DMS79 (cell line): ENCODE measurements at regions not wholly inside any gene's neighbourhood (a gene's known extent, or its start where the extent isn't known, plus 50 kb on each side); places are given as distances from the start of the nearest gene placed in this dataset.
"Not testable (repeated sequence)": the region's sequence is repeated elsewhere in the genome, so short reads cannot be mapped to it uniquely, and the experiment has no call there.

Experiments
- DNase-seq: peaks from one replicate; lab custom pipeline; 2025; lab: John Stamatoyannopoulos, UW

DNA sequence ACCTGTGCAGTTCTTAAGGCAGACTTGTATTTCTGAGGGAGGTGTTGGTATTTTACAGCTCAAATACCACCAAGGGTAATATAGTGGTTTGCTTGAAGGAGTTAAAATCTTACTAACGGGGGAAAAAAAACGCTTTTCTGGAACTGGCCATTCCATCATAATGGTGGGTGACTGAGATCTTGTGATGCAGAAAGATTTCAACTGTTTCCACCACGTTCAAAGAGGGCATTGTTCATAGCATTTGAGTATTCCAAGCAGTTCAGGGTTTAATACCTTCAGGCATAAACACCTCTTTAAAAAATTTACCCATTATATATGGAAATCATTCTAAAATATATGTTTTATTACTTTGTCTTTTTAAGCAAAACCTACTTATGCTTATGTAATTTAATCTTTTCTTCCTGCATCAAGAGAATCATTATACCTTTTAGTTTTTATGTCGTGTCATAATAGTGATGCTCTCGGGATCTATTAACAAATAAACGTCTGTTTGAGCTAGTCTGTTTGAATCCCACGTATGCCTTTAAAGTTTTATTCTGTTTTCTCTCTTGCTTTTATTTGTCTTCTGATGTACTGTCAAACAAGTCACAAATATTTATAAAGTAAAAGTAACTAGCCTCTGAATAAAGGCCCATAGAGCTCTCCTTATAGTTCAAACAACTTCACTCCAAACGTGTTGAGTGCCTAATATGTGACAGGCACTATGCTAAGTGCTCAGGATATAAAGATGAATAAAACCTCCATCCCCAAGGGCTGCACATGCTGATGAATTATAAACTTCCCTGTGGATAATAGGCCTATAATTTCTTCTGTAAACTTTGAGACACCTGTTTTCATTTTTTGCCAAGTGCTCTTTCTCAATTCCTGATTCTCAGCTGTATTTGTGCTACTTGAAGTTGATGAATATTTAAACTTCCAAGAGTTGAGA is 298.8 kb upstream of the FERMT1 start:
- no peak for DNase-seq

DNA sequence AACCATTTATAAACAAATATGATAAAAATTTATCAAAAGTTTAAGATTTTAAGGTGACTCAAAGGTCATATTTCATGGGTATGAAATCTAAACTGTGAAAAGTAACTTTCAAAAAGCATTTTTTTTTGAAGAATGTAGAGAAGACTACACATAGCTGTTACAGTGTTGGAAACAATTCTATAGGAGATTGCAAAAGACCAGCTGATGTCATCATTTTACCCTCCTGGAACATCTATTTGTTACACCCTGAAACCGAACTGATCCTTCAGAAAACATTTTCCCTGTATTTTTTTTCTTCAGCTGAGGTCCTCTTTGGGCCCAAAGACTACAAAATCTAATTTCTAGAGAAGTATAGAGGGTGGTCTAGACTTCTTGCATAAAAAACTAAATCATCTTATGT is 297.5 kb upstream of the FERMT1 start:
- no peak for DNase-seq

DNA sequence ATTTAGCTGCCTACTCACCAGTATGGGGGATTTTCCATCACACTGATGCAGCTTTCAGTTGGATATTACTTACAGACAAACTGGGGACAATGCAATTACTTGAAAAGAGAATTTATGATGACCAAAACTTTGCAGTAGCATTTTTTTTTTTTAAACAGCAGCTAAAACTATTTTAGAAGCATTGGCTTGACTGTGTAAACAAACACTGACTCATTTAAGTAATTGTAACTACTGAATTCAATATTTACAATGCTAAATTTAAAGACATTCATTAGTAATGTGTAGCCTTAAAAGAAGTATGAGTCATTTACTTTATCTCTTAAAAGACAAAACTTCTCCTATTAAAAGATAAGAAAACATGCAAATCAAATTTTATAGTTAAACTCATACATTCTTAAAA is 295.9 kb upstream of the FERMT1 start:
- DNase-seq, result no peak

DNA sequence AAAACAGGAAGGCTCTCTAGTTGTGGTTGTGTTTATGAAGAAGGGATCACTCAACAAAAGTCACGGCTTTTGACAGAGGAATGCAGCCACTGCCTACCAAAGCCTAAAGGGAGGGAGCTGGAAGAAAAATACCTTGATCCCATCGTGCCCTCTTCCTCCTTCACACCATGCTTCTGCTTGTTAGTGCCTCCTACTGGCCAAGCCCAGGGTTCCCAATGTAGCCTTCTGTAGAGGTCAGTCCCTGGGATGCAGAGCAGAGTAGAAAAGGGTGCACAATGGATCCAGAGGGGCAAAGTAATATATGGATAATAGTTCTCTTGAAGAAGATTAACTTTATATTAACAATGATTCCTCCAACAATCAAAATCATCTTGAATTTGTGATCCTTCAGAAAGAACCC is 293.5 kb upstream of the FERMT1 start:
- DNase-seq, result no peak

DNA sequence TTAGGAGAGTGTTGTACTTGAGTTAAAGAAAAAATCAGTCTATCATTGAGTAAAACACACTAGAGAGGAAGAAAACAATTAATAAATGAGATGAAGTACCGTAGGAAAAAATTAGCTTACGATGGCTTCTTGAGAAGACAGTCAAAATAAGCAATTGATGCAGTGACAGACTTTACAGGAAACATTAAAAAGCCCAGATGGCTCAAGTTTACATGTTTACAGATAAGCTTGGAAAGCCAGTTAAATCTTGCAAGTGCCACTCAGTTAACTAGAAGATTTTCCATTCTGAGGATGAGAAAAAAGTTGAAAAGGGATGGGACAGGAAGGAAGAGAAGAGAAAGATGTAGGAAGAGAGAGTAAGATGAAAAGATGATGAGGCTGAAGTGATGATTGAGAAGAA is 288.8 kb upstream of the FERMT1 start:
- no peak for DNase-seq

DNA sequence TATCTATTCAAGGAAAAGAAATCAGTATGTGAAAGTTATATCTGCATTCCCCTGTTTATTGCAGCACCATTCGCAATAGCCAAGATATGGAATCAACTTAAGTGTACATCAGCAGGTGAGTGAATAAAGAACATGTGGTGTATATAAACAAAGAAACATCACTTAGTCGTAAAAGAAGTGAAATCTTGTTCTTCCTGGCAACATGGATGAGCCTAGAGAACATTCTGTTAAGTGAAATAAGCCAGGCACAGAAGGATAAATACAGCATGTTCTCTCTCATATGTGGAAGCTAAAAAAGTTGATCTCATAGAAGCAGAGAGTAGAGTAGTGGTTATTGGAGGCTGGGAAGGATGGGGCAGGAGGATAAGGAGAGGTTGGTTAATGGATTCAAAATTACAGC is 287.9 kb upstream of the FERMT1 start:
- DNase-seq, result no peak

DNA sequence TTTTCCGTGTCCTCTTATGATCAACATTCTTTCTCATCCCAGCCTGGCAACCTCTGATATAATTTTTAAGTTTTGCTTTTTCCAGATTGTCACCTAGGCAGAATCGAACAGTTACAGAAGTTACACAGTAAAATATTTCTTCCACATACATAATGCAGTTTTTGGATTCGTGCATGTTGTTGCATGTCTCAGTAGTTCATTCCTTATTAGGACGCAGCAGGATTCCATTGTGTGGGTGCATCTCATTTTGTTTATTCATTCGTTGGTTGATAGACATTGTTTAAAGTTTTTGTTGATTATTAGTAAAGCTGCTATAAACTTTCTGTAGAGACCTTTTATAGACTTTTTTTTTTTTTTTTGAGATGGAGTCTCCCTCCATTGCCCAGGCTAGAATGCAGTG is 284.3 kb upstream of the FERMT1 start:
- no peak for DNase-seq

DNA sequence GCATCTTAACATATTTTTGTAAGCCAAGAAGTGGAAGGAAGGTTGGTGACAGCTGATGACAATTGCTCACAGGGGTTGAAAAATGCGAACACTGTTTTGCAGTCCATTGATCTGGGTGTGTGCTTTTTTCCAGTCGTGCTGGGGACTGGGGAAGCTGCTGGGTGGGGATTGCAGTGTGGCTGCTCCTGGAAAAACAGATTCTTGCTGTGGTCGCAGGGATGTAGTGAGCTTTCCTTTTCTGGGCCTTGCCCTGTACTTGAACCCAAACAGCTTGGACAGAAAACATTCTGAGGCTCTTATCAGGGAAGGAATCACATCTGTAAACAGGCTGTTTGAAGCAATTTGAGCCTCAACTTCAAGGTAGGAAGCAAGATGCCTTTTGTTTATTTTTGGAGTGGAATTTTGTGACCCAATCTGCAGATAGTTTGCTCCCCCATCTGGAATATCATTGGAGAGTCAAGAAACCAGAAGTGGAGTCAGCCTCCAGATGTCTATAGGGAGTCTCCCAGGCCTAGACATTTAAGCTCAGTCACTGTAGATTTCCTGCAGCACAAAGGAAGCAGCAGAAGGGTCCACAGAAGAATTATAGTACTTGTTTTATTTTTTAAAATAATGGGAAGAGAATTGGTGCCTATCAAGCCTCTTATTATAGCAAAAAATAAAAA is 279.2 kb upstream of the FERMT1 start:
- DNase-seq, result no peak

DNA sequence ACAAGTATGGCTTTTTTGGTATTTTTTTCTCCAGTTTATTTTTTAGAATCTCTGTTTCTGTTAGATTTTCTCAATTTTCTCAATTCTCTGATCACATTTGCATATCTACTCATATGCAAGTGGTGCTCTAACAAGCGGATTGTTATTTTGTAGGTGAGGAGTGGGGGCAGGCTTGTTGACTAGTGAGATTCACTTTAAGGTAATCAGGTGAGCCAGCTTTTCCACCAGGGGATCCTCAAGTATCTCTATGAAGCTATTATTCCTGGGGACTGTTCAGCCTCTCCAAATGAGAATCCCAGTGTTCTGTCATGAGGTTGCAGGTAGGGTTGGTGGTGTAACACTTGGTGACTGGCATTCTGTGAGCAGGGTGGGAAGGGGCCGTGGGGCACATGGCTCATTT is 274.3 kb upstream of the FERMT1 start:
- DNase-seq, result no peak

DNA sequence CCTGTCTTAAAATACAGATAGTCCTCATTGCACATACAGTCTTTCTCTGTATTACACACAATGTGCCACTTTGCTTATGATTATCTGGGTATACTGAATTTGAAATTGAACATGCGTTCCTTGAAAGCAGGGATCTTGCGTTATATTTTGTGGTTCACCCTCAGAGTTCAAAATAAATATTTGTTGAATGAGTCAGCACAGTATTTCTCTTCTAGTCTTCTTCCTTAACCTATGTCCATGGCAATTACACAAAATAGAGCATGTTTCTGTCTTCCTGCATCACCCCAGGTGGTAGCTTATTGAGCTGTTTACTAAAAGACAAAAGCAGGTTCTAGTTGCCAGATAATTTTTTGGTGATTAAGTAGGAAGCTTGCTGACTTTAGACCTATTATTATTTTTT is 272.9 kb upstream of the FERMT1 start:
- no peak for DNase-seq

DNA sequence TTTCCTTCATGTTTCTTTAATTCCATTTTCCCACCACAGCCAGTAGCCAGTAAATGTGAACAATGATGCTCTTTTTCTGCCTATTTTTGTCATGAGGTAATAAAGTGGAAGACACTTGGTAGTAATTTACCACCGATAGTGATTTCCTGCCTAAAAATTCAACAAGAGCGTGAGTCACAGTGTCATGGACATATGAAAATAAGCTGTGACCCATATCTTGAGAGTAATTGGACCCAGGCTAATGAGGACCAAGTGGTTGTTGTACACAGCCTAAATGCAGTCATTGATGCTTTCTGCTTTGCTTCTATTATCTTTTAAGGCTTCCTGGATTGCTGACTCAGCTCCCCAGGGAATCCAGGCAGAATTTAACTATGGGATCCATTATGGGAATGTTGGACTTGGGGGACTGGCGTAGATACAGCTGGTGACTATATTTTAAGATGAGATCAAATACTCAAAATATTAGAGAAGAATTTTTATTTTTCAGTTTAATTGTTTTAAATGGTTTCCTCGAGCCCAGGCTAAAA is 265.9 kb upstream of the FERMT1 start:
- DNase-seq, result no peak

DNA sequence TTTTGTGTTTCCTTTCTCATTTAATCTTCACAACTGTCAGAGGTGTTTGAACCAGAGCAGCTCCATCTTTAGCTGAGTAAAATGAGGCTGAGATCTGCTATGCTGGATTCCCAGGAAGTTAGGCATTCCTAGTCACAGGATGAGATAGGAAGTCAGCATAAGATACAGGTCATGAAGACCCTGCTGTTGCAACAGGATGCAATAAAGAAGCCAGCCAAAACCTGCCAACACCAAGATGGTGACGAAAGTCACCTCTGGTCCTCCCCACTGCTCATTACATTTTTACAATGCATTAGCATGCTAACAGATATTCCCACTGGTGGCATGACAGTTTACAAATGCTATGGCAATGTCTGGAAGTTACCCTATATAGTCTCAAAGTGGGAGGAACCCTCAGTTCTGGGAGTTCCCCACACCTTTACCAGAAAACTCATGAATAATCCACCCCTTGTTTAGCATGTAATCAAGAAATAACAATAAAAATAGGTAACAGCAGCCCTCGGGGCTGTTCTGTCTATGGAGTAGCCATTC is 262.2 kb upstream of the FERMT1 start:
- DNase-seq, result no peak

DNA sequence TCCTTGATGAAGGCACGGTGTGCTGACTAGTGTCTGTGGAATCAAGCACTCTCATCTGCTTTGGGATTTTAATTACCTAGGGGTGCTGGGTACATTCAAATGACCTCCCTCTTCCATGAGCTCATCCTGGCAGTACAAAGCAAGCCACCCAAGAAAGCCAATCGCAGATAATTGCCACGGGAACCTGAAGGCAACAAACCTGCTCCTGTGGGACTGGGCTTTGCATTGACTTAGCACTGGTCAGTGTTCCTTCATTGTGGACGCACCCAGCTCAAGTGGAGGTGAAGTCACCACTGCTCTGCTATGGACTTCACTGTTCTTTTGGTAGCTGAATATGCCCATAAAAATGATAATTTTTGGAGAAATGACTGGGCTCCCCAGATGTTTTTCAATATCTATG is 261.6 kb upstream of the FERMT1 start:
- no peak for DNase-seq

DNA sequence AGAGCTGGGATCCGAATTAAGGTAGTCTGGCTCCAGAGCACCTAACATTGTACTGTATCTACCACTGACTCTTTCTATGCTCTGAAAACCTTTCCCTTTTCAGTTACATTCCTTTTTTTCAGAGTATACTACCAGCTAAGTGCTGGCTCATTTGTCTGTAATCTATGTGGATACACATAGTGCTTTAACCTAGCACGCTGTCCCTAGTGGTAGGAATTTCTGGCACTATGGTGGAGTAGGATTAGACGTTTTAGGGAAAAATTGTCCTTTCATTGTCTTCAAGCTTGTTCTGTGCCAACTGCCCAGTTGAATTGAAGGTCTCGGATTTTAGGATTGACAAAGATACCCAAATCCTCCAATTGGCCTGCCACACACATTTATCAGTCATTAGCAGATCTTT is 259.1 kb upstream of the FERMT1 start:
- no peak for DNase-seq

DNA sequence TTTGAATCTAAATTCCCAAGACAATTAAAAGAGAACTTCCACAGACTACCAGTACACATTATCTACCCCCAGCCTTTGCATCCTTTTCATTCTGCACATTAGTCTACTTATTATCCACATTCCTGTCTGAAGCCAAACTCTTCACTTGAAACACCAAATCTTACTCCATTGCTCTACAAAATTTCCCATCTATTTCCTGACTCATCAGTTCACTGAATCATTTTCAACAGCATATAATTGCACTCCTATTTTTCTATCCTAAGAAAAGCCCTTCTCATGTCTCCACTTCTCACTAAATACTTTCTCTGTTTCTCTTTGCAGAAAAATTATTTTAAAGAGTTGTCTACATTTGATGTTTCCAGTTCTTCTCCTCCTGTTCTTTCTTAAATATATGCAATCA is 239.4 kb upstream of the FERMT1 start:
- no peak for DNase-seq

DNA sequence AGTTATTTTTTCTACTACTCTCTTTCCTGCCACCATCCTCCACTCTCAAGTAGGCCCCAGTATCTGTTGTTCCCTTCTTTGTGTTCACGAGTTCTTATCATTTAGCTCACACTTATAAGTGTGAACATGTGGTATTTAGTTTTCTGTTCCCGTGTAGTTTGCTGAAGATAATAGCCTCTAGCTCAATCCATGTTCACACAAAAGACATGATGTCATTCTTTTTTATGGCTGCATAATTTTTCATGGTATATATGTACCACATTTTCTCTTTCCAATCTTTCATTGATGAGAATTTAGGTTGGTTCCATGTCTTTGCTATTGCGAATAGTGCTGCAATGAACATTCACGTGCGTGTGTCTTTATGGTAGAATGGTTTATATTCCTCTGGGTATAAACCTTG is 237.9 kb upstream of the FERMT1 start:
- DNase-seq, result no peak

DNA sequence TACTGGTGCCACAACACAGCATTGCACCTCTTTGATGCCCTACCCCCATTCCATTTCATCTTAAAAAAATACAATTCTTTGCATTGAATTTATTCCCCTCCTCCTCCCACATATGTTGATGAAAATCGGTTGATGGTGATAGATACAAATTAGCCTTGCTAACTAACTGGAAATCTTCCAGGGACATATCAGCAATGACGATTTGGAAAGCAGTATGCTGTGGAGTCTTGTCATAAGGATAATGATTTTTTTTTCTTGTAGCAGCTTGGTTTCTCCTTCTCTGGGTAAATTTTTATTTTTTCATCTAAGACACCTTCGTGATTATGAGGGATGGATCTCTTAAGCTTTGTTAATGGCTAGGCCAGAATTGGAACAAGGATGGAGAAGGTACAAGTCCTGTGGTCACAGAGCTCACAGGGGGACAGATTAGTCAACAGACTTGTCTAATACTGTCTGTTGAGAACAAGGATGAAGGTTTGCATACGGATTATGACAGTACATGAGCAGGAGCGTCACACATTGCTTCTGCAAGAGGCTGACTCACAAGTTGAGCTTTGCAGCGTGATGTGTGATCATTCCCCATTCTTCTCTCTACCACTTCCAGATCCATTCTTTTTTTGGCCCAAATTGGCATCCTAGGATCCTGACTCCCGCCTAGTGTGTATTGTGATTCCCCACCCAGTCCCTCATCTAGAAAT is 233.1 kb upstream of the FERMT1 start:
- no peak for DNase-seq

DNA sequence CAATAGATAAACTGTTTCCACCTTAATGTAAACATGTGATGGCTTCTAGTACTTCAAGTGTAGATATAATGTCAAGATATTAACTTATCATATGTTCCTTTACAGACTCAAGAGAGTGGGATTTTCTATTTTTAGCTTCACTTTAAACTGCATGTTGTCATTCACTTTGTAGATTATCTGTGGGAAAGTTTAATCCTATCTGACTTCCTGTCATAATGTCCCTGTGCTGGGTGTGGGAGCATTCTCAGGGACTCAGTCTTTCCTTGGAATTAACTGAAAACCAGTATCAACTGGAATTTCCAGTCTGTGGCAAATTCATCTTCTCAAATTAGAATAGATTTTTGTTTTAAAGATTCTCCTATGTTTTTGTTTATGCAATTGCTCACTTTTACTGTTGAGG is 226.1 kb upstream of the FERMT1 start:
- DNase-seq, result no peak

DNA sequence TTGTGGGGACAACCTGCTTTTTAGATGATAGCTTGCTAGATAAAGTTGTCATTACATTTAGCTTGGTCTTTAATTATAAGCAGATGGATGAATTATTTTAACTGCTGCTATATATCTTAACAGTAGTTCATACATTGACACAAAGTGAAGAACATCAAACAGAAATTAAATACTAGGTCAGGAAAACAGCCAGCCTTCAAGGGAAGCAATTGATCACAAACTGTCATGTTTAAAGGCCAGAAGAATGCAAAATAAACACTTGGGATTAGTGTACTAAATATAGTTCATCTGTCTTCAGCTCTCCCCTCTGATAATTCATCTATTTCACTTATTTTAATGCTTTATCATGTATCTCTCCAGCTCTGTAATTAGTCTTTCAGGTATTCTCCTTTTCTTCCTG is 225.1 kb upstream of the FERMT1 start:
- DNase-seq, result no peak

DNA sequence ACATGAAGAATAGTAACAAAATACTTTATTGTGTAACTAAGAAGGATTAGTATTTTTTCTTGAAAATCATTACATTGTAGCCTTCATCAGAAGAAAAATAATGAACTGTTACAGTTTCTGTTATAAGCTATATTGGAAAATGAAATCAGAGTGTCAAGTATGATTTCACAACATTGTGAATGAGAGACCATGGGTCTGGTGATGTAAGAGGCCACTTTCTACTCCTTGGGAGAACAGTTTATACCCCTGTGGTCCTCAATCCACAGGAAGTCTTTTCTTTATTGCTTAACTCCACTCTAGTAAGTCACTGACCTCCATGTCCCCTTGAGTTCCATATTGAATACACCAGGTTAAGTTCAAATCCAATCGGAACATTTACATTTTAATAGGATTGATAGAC is 218.7 kb upstream of the FERMT1 start:
- DNase-seq, result no peak

DNA sequence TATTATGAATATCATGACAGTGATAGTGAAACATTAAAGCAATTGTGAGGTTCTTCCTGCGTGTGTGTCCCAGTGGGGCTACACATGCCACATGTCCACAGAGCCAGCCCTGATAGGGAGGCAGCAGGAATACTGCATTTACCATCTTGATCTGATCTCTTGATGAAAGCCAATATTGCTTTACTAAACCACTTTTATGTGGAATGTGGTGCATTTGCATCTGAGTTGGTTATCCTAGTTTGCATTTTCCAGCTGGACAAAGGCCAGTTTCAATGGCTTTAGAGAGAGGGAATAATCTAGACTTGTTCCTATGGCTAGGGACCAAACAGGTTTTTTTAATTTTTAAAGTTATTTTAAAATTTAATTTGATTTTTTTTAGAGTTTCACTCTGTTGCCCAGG is 216.3 kb upstream of the FERMT1 start:
- no peak for DNase-seq

DNA sequence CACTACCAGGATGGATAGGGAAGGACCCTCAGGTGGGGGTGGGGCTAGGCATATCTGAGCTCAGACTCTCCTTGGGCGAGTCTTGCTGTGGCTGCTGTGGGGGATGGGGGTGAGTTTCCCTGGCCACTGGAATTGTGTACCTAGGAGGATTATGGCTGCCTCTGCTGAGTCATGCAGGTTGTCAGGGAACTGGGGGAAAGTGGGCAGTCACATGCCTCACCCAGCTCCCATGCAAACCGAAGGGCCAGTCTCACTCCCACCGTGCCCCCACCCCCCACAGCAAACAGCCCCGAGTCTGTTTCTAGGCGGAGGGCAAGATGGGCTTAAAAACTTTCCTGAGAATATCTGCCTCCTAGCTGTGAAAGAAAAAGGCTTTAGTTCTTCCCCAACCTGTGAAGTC is 210.3 kb upstream of the FERMT1 start:
- DNase-seq, result no peak

DNA sequence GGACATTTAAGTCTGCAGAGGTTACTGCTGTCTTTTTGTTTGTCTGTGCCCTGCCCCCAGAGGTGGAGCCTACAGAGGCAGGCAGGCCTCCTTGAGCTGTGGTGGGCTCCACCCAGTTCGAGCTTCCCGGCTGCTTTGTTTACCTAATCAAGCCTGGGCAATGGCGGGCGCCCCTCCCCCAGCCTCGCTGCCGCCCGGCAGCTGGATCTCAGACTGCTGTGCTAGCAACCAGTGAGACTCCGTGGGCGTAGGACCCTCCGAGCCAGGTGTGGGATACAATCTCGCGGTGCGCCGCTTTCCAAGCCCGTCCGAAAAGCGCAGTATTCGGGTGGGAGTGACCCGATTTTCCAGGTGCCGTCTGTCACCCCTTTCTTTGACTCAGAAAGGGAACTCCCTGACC is 198.4 kb upstream of the FERMT1 start:
- DNase-seq, result not testable (repeated sequence)
